ENCODE measurements at regions not wholly inside any gene's neighbourhood (a gene's known extent, or its start where the extent isn't known, plus 50 kb on each side); places are given as distances from the start of the nearest gene placed in this dataset.

GRCh38 chr11:13127161-13127560 lies 118.0 kb downstream of the RASSF10 start:
- TF ChIP-seq SMC3 (IDR thresholded peaks at IDR 0.05; ENCODE audit: low read depth, low read length), result no peak
- no peak for TF ChIP-seq POLR2AphosphoS5 (IDR thresholded peaks at IDR 0.05; ENCODE audit: low read depth, low read length)
- TF ChIP-seq CTCF (IDR thresholded peaks at IDR 0.05), result no peak
- no peak for TF ChIP-seq JUND (IDR thresholded peaks at IDR 0.05)
- TF ChIP-seq RCOR1 (IDR thresholded peaks at IDR 0.05; ENCODE audit: low read length), result no peak
- no peak for TF ChIP-seq REST (IDR thresholded peaks at IDR 0.05; ENCODE audit: low read depth, low read length)
- TF ChIP-seq RAD21 (IDR thresholded peaks at IDR 0.05; ENCODE audit: low read length), result no peak
- TF ChIP-seq TEAD4 (IDR thresholded peaks at IDR 0.05; ENCODE audit: borderline replicate concordance, insufficient read depth), result no peak
- no peak for TF ChIP-seq MXI1 (IDR thresholded peaks at IDR 0.05; ENCODE audit: low read depth, low read length)
- no peak for TF ChIP-seq RFX5 (IDR thresholded peaks at IDR 0.05; ENCODE audit: low read length)

Data from SK-N-SH (cell line).